OCI-LY7 (cell line): ENCODE measurements at regions not wholly inside any gene's neighbourhood (a gene's known extent, or its start where the extent isn't known, plus 50 kb on each side); places are given as distances from the start of the nearest gene placed in this dataset.

ENCODE experiments used
- BruUV-seq: library from RNA; stranded (reverse); fragments of 400-500 nt; replicated peaks from 2 replicates; lab custom pipeline; 2021; lab: Mats Ljungman, UMichigan
- CTCF ChIA-PET: fragments of 300-600 bp; sonication (Branson Sonifier 250); formaldehyde crosslinking; loops from one replicate; lab custom pipeline; 2022; ENCODE audit warnings: antibody characterized with exemption; ENCODE audit not compliant: unreplicated experiment; lab: Charles Lee
- POLR2A ChIA-PET: fragments of 300-600 bp; sonication (Branson Sonifier 250); formaldehyde crosslinking; loops from one replicate; lab custom pipeline; 2022; ENCODE audit warnings: antibody characterized with exemption; lab: Charles Lee
- DNase-seq: peaks from one replicate; pipeline ENCODE4 v3.0.0-alpha.2; 2015; ENCODE audit warnings: low spot score
- H2AFZ ChIP-seq: fragments of 200-600 bp; sonication (generic), shearing (Covaris generic); 2 replicates; pipeline ENCODE4 v1.6.1; 2014; ENCODE audit warnings: mild to moderate bottlenecking, antibody characterized with exemption, low read length, moderate library complexity
- H3K27ac ChIP-seq: fragments of 200-600 bp; sonication (generic); 2 replicates; pipeline ENCODE4 v1.5.1; 2014; ENCODE audit warnings: mixed run types, low read depth, mild to moderate bottlenecking, moderate library complexity, low read length, inconsistent platforms; ENCODE audit not compliant: poor library complexity, severe bottlenecking
- H3K36me3 ChIP-seq: fragments of 200-600 bp; sonication (generic); 2 replicates; pipeline ENCODE4 v1.6.1; 2014; ENCODE audit warnings: mild to moderate bottlenecking, antibody characterized with exemption, low read length, moderate library complexity, mixed read lengths; ENCODE audit not compliant: insufficient read depth
- H3K4me1 ChIP-seq: fragments of 200-600 bp; sonication (generic); 2 replicates; pipeline ENCODE4 v1.5.1; 2014; ENCODE audit warnings: mild to moderate bottlenecking, low read length; ENCODE audit not compliant: insufficient read depth, poor library complexity, severe bottlenecking
- H3K4me2 ChIP-seq: fragments of 200-600 bp; sonication (generic); 2 replicates; pipeline ENCODE4 v1.6.1; 2014; ENCODE audit warnings: mild to moderate bottlenecking, low read length
- H3K4me3 ChIP-seq: fragments of 200-600 bp; sonication (generic); 2 replicates; pipeline ENCODE4 v1.5.1; 2014; ENCODE audit warnings: mild to moderate bottlenecking, low read depth, low read length; ENCODE audit not compliant: poor library complexity, severe bottlenecking
- H3K79me2 ChIP-seq: fragments of 200-600 bp; sonication (generic); 2 replicates; pipeline ENCODE4 v1.6.1; 2016; ENCODE audit warnings: low read depth, mild to moderate bottlenecking, low read length, moderate library complexity, mixed read lengths; ENCODE audit not compliant: insufficient read depth
- H3K9me2 ChIP-seq: fragments of 200-600 bp; sonication (generic); 2 replicates; pipeline ENCODE4 v1.6.1; 2016; ENCODE audit warnings: mild to moderate bottlenecking, low read length, mixed read lengths; ENCODE audit not compliant: insufficient read depth
- H3K9me3 ChIP-seq: fragments of 200-600 bp; sonication (generic); 2 replicates; pipeline ENCODE4 v1.6.1; 2014; ENCODE audit warnings: mild to moderate bottlenecking, mixed run types, low read length, mixed read lengths
- H4K20me1 ChIP-seq: fragments of 200-600 bp; sonication (generic); 2 replicates; pipeline ENCODE4 v1.6.1; 2014; ENCODE audit warnings: mild to moderate bottlenecking, antibody characterized with exemption, low read length, moderate library complexity, mixed read lengths; ENCODE audit not compliant: insufficient read depth
- CTCF ChIP-seq: fragments of 200-600 bp; sonication (generic); conservative IDR thresholded peaks from 2 replicates; pipeline ENCODE4 v1.5.1; 2014; ENCODE audit warnings: mild to moderate bottlenecking, antibody characterized with exemption, low read length, moderate library complexity, mixed read lengths
- EZH2phosphoT487 ChIP-seq: fragments of 200-600 bp; sonication (generic); IDR thresholded peaks from 2 replicates; pipeline ENCODE4 v1.6.1; 2018; ENCODE audit warnings: low read depth, borderline replicate concordance, mild to moderate bottlenecking, mixed run types, antibody characterized with exemption, low read length, moderate library complexity, mixed read lengths
- intact Hi-C: fragments of 100-400 bp; cut with micrococcal nuclease; formaldehyde crosslinking; loops from one replicate; pipeline ENCODE4 v1.10.0; 2022; ENCODE audit not compliant: unreplicated experiment

GRCh38 chr9:78479441-78479840 lies 182.5 kb downstream of the PSAT1 start:
- peaks cover 10% of the 10 kb centered on the region for H3K9me3 ChIP-seq
- ChIA-PET POLR2A (interaction anchor here (0.7 kb wide), 1 partner anchor 190 kb away, joined by 3 read pairs; no protein-coding TSS in a partner anchor), CTCF (no interaction called here)
- H3K36me3 ChIP-seq: no peaks in the 10 kb centered on the region
- no peaks in the 10 kb centered on the region for H3K9me2 ChIP-seq
- TF ChIP-seq CTCF: no peak
- TF ChIP-seq EZH2phosphoT487: no peak
- intact Hi-C loops: no loop called here
- H2AFZ ChIP-seq: no peak overlapping the region
- DNase-seq: no peak
- no peaks in the 10 kb centered on the region for H4K20me1 ChIP-seq
- H3K79me2 ChIP-seq: no peaks in the 10 kb centered on the region
- H3K4me1 ChIP-seq: no peaks in the 10 kb centered on the region
- no peak overlapping the region for H3K27ac ChIP-seq
- H3K4me3 ChIP-seq: no peak overlapping the region
- no peak overlapping the region for H3K4me2 ChIP-seq
- BruUV-seq: no TSS peak

- no peak overlapping the region for H3K4me2 ChIP-seq
- H3K9me3 ChIP-seq: peaks cover 10% of the 10 kb centered on the region
- BruUV-seq: no TSS peak
- POLR2A ChIA-PET: no interaction called here
- no peaks in the 10 kb centered on the region for H3K36me3 ChIP-seq
- H3K4me1 ChIP-seq: no peaks in the 10 kb centered on the region
- intact Hi-C loops: no loop called here
- H2AFZ ChIP-seq: no peak overlapping the region
- H3K9me2 ChIP-seq: no peaks in the 10 kb centered on the region
- TF ChIP-seq EZH2phosphoT487 (no peak), CTCF (no peak)
- no peaks in the 10 kb centered on the region for H4K20me1 ChIP-seq
- CTCF ChIA-PET: no interaction called here
- DNase-seq: no peak
- no peak overlapping the region for H3K4me3 ChIP-seq
- no peaks in the 10 kb centered on the region for H3K79me2 ChIP-seq
- no peak overlapping the region for H3K27ac ChIP-seq
These were observed 189.7 kb downstream of the PSAT1 start for GRCh38 chr9:78486661-78487060.

GRCh38 chr9:78490231-78490630 lies 193.3 kb downstream of the PSAT1 start:
- BruUV-seq: no TSS peak
- no peaks in the 10 kb centered on the region for H3K9me2 ChIP-seq
- DNase-seq: no peak
- ChIA-PET POLR2A (no interaction called here), CTCF (no interaction called here)
- H4K20me1 ChIP-seq: no peaks in the 10 kb centered on the region
- H3K4me3 ChIP-seq: no peak overlapping the region
- no peaks in the 10 kb centered on the region for H3K79me2 ChIP-seq
- no peaks in the 10 kb centered on the region for H3K4me1 ChIP-seq
- intact Hi-C loops: no loop called here
- H2AFZ ChIP-seq: no peak overlapping the region
- no peak for TF ChIP-seq CTCF
- no peak for TF ChIP-seq EZH2phosphoT487
- H3K4me2 ChIP-seq: no peak overlapping the region
- H3K36me3 ChIP-seq: no peaks in the 10 kb centered on the region
- no peak overlapping the region for H3K27ac ChIP-seq
- H3K9me3 ChIP-seq: no peaks in the 10 kb centered on the region
